GM18858 (cell line): ENCODE measurements at regions not wholly inside any gene's neighbourhood (a gene's known extent, or its start where the extent isn't known, plus 50 kb on each side); places are given as distances from the start of the nearest gene placed in this dataset.
"Not testable (repeated sequence)": the region's sequence is repeated elsewhere in the genome, so short reads cannot be mapped to it uniquely, and the experiment has no call there.

Experiments used
- ATAC-seq: cut with Tn5 transposase; IDR thresholded peaks from one replicate; pipeline ENCODE4 v1.9.1; 2021; ENCODE audit not compliant: unreplicated experiment

DNA sequence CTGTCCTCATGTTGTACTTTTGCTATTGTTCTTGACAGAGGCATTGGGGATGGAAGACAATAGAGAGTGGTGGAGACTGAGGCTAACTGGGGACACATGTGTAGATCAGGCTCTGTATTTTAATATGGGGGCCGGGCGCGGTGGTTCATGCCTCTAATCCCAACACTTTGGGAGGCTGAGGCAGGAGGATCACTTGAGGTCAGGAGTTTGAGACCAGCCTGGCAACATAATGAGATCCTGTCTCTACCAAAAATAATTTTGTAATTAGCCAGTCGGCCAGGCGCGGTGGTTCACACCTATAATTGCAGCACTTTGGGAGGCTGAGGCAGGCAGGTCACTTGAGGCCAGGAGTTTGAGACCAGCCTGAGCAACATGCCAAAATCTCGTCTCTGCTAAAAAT, 72.5 kb upstream of the FOXK1 start:
- ATAC-seq, result not testable (repeated sequence)

DNA sequence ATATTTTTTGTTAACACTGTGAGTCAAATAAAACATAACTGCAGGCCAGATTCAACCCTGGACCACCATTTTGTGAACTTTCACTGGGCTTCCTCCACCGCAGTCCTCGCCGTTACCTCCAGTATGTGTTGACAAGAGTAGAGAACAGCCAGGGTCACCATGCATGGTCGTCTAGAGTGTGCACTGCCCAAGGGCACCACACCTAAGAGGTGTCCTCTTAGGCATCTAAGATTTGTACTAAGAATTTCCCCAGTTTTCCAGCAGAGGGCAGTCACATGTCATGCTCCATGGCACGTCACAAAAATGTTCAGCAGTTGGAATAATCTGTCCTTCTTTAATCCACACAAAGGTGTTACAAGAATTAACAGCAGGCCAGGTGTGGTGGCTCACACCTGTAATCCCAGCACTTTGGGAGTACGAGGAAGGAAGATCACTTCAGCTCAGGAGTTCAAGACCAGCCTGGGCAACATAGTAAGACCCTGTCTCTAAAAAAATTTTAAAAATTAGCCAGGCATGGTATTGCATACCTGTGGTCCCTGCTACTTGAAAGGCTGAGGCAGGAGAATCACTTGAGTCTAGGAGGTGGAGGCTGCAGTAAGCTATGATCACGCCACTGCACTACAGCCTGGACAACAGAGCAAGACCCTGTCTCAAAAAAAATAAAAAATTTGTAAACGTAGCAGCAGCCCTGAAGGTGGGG, 71.2 kb upstream of the FOXK1 start:
- ATAC-seq, result peak; percentile 81

DNA sequence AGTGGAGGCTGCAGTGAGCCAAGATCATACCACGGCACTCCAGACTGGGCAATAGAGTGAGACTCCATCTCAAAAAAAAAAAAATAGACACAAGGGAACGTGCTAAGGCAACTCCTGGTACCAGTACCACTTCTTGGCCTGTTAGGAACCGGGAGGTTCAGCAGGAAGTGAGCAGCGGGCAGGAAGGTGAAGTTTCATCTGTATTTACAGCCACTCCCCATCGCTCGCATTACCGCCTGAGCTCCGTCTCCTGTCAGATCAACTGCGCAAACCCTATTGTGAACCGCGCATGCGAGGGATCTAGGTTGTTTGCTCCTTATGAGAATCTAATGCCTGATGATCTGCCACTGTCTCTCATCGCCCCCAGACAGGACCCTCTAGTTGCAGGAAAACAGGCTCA, 69.9 kb upstream of the FOXK1 start:
- no peak for ATAC-seq

DNA sequence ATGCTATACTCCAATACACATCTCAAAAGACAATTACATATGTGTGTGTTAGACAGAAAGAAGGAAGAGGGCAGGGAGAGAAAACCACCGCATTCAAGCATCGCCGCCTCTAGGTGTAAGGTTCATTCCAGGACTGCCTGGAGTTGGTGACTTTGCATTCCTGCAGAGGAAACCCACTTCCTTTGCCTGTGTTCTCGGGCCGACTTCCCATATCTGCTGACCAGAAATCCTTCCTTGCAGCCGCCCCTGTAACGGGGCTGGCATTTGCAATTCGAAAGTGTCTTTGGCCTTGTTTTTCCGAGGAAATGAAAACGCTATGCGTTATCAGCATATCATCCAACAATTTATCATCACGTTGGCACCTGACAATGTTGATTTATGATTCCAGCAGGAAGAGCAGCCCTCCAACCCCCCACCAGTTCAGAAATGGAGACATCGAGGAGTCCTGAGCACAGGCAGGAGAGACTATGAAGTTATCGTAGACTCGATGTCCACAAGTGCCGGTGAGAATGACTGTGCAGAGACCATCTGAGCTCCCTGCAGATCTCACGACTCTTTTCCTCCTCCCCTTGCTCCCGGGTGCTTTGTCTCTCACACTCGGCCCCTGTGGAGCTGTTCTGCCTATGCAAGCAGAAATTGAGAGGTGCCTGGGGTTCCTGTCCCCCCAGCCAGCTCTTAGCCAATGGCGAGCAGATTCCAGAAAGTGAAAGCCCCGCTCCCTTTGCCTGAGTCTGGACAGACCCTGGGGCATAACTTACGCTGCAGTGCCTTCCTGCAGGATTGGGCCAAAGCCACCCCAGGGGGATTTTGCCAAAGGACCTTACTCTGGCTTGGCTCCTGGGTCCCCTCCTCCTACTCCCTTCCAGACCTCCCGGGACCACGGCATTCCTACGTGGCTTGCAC, 68.9 kb upstream of the FOXK1 start:
- no peak for ATAC-seq

DNA sequence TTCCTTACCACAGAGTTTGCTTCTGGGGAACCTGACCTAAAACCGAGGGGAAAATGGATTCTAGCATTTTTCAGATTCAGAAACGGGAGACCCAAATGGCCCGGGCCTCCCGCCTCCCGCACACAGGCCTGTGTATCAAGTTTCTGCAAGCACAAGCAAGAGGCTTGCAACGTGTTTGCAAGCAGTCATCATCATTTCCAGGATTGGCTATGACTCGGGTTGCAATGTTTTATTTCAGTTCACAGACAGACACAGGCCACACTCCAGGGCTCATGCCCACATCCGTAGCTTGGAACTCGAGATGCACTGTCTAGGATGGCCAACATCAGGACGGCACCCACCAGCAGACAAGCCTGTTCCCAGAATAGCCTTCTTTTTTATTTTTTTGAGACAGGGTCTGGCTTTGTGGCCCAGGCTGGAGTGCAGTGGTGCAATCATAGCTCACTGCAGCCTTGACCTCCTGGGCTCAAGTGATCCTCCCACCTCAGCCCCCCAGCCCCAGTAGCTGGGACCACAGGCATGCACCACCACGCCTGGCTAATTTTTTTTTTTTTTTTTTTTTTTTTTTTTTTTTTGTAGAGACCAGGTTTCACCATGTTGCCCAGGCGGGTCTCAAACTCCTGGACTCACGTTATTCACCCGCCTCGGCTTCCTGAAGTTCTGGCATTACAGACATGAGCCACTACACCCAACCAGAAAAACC, 68.1 kb upstream of the FOXK1 start:
- ATAC-seq, result no peak

DNA sequence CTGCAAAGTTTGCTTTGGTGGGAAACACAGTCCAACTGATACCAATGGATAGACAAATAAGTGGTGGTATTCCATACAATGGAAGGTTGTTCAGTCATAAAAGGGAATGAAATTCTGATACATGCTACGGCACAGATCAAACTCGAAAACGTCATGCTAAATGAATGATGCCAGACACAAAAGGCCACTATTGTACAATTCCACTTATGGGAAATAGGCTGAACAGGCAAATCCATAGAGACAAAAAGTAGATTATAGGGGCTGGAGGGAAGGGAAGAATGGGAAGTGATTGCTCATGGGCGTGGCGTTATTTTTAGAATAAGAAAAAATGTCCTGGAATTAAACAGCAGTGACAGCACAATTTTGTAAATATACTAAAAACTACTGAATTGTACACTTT, 66.0 kb upstream of the FOXK1 start:
- no peak for ATAC-seq

DNA sequence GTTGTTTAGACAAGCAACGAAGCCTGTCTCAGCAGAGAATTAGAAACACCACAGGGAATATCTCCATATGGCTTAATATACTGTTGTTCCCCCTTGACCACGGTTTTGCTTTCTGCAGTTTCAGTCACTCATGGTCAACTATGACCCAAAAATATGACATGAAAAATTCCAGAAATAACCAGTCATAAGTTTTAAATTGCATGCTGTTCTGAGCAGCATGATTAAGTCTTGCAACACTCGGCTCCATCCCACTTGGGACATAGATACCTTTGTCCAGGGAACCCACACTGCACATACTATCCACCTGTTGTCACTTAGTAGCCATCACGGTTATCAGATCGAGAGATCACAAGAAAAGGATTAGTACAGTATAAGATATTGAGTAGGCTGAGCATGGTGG, 60.7 kb upstream of the FOXK1 start:
- ATAC-seq, result no peak

DNA sequence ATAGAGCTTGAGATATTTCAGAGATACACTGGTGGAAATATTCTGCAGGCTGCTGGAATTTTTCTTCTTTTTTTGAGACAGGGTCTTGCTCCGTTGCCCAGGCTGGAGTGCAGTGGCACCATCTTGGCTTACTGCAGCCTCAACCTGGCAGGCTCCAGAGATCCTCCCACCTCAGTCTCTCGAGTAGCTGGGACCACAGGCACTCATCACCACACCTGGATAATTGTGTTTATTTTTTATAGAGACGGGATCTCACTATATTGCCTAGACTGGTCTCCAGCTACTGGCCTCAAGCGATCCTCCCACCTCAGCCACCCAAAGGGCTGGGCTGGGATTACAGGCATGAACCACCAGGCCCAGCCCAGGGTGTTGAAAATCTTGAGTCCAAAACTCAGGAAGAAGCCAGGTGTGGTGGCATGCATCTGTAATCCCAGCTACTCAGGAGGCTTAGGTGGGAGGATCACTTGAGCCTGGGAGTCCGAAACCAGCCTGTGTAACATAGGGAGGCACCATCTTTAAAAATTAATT, 55.7 kb upstream of the FOXK1 start:
- no peak for ATAC-seq

DNA sequence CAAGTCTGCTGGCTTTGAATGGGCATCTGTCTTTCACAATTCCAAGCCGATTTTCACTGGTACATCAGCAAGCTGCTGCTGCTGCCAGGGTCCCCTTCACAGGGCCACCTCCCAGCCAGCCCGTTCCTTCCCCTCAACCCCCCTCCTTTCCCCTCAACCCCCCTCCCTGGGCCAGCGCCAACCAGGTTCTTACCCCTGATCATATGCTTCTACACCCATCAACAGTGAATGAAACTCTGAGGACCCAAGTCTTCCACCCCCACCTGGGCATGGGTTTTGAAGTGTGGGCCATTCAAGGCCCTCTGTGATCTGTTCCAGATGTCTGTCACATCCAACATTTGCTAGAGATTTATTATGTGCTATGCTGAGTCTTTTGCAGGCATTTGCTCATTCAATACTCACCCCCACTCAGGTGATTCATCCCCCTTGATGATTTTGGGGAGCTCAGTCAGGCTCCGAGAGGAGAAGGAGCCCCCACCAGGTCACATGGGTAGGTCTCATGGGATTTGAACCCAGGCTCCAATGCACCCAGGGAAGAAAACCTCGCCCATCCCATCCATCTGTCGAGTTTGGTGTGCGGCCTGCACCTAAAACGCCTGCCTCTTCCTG, 52.7 kb upstream of the FOXK1 start:
- no peak for ATAC-seq

DNA sequence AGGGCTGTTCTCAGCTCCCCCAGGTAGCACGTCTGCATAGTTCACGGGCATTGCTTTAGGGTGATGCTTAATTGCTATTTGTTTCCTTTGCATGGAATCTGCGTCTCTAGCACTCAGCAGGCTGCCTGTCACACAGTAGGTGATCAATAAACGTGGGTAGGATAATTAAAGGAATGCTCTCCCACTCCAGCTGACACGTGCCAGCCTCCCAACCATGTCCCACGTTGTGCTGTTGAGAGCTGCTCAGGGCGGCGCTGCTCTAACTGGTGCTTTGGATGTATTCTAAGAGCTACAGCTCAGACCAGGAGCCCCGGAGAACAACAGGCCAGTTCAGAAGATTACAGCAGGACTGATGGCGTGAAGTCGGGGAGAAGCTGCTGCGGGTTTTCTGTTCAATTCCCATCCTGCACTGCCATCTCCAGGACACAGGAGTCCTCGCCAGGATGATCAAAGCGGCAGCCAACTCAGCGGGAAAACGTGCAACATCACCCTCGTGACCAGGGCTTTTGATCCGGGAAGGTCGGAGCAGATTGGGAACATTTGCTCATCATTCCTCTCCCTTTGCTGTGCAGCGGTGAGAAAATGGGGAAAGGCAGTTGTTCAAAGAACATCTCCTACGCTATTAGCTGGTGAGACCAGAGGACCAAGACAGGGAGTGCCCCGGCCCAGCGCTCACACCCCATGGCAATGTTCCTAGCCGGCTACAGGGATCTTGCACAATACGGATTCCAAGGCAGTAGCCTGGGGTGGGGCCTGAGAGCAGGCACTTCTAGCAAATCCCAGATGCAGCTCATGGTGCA, 50.5 kb upstream of the FOXK1 start:
- no peak for ATAC-seq
